Left lung (tissue), 4 donors: ENCODE measurements at regions not wholly inside any gene's neighbourhood (a gene's known extent, or its start where the extent isn't known, plus 50 kb on each side); places are given as distances from the start of the nearest gene placed in this dataset.
A peak's percentile ranks its signal among the peaks of the same experiment; 100 is the strongest.

ENCODE experiments used
- ATAC-seq: fragments of 200-7000 bp; cut with Tn5 transposase; one replicate; pipeline ENCODE4 v1.9.1; 2020; ENCODE audit warnings: moderate library complexity
- DNase-seq, 4 donors: peaks; one replicate each; pipeline ENCODE4 v3.0.0-alpha.2; 2013 to 2020
- H3K27ac ChIP-seq, 2 donors: fragments of 200-600 bp; sonication (generic) in 1 of 2; one replicate each; pipeline versions ENCODE4 v1.5.0 to v1.8.0; 2020 to 2021
- H3K27me3 ChIP-seq, 2 donors: fragments of 200-600 bp; sonication (generic) in 1 of 2; one replicate each; pipeline versions ENCODE4 v1.5.0 to v1.8.0; 2020 to 2021
- H3K36me3 ChIP-seq, 2 donors: fragments of 200-600 bp; sonication (generic) in 1 of 2; one replicate each; pipeline versions ENCODE4 v1.5.0 to v1.8.0; 2020 to 2021
- H3K4me1 ChIP-seq, 2 donors: fragments of 200-600 bp; one replicate each; pipeline ENCODE4 v1.8.0; 2021
- H3K4me3 ChIP-seq, 2 donors: fragments of 200-600 bp; sonication (generic) in 1 of 2; one replicate each; pipeline versions ENCODE4 v1.5.0 to v1.8.0; 2020 to 2021; ENCODE audit warnings: mild to moderate bottlenecking in 1 of 2
- H3K9me3 ChIP-seq, 2 donors: fragments of 200-600 bp; sonication (generic) in 1 of 2; one replicate each; pipeline versions ENCODE4 v1.5.0 to v1.8.0; 2020 to 2021
- intact Hi-C, 2 donors: fragments of 100-400 bp; cut with DNase I; formaldehyde crosslinking; loops; one replicate each; pipeline versions ENCODE4 v1.11.2 to v1.14.2; 2022
- TF ChIP-seq, protein P1 (sequence below), 2 donors: fragments of 200-600 bp; sonication (generic) in 1 of 2; IDR thresholded peaks; one replicate each; pipeline versions ENCODE4 v1.5.0 to v1.8.0; 2021; ENCODE audit warnings: antibody characterized with exemption in 2 of 2
- donor health status: DM: no; HTN: yes; CAD: no.
- donor health status: DM: no; HTN: no; CAD: no.

DNA sequence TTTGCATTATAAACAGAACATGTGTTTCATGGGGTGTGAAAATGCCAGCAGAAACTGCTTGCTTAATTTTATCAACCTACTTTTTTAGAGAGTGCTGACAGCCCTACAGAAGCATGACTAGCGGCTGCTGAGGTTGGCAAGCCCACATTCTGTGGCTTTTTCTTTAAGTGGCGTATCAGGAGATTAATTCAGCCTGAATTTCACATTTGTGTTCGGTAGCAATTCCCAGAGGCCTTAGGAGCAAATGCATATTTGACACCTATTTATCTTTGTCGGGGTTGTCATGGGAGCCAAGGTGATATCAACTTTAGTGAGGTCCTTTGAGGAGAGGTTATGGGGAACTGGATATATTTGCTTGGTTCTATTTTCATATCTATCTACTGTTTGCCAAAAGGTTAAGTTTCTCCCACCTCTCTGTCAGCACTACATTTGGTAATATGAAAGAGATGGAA, 140.9 kb downstream of the KCNJ2 start:
- no peaks in the 10 kb centered on the region for H3K27me3 ChIP-seq
- intact Hi-C loops: no loop called here
- H3K36me3 ChIP-seq: no peaks in the 10 kb centered on the region
- H3K4me1 ChIP-seq: peaks cover 0 to 24% of the 10 kb centered on the region in 2 donors
- ATAC-seq: no peak
- no peaks in the 10 kb centered on the region for H3K9me3 ChIP-seq
- H3K27ac ChIP-seq: no peak overlapping the region
- DNase-seq: no peak
- H3K4me3 ChIP-seq: no peak overlapping the region
- TF ChIP-seq, protein P1, sequence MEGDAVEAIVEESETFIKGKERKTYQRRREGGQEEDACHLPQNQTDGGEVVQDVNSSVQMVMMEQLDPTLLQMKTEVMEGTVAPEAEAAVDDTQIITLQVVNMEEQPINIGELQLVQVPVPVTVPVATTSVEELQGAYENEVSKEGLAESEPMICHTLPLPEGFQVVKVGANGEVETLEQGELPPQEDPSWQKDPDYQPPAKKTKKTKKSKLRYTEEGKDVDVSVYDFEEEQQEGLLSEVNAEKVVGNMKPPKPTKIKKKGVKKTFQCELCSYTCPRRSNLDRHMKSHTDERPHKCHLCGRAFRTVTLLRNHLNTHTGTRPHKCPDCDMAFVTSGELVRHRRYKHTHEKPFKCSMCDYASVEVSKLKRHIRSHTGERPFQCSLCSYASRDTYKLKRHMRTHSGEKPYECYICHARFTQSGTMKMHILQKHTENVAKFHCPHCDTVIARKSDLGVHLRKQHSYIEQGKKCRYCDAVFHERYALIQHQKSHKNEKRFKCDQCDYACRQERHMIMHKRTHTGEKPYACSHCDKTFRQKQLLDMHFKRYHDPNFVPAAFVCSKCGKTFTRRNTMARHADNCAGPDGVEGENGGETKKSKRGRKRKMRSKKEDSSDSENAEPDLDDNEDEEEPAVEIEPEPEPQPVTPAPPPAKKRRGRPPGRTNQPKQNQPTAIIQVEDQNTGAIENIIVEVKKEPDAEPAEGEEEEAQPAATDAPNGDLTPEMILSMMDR (IDR thresholded peaks at IDR 0.05): no peak

DNA sequence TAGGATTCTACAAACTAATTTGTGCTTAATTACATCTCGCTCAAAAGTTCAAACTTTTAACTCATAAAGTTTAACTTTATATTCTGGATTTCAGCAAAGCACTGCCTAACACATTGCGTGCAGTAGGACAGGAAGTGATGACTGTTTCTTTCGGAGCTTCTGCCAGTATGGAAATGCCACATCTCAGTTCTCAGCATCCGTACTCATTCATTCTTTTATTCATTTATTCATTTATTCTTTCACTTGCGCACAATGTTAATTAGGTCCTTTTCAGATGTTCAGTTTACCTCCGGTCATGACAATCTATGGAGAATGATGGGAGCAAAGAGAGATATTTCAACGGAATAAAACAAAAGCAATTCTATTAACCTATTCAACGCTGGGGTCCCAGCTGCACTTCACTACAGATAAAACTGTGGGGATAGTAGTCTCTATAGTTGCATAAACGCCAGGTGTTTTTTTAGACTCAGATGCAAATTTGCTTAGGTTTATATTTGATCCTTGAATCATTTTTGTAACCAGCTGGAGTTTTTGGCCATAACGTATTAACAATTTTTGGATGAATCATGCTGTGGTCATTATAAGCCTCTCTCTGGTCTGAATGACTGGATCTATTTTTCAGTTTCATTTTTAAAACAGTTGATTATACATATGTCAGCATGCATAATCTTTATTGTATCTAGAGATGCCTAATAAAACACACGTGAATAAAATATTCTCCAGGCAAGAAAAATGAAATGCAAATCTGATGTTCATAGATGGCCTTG, 143.9 kb downstream of the KCNJ2 start:
- intact Hi-C loops: no loop called here
- H3K9me3 ChIP-seq: no peaks in the 10 kb centered on the region
- H3K4me1 ChIP-seq: peaks cover 0 to 24% of the 10 kb centered on the region in 2 donors
- ATAC-seq (peak; percentile 18), DNase-seq (no peak)
- H3K36me3 ChIP-seq: no peaks in the 10 kb centered on the region
- H3K4me3 ChIP-seq: no peak overlapping the region
- TF ChIP-seq, protein P1 (IDR thresholded peaks at IDR 0.05): no peak
- no peaks in the 10 kb centered on the region for H3K27me3 ChIP-seq
- peak overlapping the region; percentile 1 to 88 for H3K27ac ChIP-seq

DNA sequence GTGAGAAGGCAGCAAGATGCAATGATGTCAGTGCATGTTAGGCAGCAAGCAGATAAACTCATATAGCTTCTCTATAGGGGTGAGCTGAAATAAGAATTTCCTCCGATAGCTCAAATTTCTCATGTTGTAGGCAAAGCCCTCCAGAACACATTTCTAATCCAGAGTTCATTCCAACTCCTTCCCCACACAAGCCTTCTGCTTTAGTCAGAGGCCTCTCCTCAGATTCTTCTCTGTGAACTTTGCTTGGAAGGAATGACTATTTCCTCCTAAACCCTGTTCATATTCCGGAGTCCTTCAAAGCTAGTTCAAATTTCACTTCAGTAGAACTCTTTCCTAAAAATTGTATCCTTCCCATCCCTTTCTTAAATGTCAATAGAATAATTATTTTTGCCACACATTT, 144.8 kb downstream of the KCNJ2 start:
- no peaks in the 10 kb centered on the region for H3K36me3 ChIP-seq
- peak overlapping the region; percentile 1 to 88 for H3K27ac ChIP-seq
- intact Hi-C loops: no loop called here

DNA sequence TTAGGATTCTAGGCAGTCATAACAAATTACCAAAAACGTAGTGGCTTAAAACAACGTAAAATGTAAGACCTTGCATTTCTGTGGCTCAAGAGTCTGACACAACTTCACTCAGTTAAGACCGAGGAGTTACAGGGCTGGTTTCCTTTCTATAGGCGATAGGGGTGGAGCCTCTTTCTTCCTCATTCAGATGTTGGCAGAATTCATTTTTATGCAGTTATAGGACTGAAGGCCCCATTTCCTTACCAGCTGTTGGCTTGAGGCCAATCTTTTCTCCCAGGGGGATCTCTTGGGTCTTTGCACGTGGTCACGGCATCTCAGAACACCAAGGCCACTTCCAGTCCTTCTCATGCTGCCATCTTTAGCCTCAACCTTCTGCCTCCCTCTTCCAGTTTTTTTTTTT, 145.2 kb downstream of the KCNJ2 start:
- peak in 1 of 4 donors; percentile 29 for DNase-seq
- Histone ChIP-seq H3K4me1 (peaks cover 0 to 24% of the 10 kb centered on the region in 2 donors), H3K4me3 (no peak overlapping the region), H3K27ac (peak overlapping the region in 1 of 2 donors; percentile 88), H3K9me3 (no peaks in the 10 kb centered on the region), H3K36me3 (no peaks in the 10 kb centered on the region), H3K27me3 (no peaks in the 10 kb centered on the region)
- TF ChIP-seq, protein P1 (IDR thresholded peaks at IDR 0.05): no peak
- intact Hi-C loops: no loop called here
- ATAC-seq: peak; percentile 64

More for the DNA sequence above, 144.8 kb downstream of the KCNJ2 start:
- TF ChIP-seq, protein P1 (IDR thresholded peaks at IDR 0.05): no peak
- no peaks in the 10 kb centered on the region for H3K27me3 ChIP-seq
- DNase-seq (no peak), ATAC-seq (peak; percentile 18)
- H3K4me1 ChIP-seq: peaks cover 0 to 24% of the 10 kb centered on the region in 2 donors
- H3K9me3 ChIP-seq: no peaks in the 10 kb centered on the region
- H3K4me3 ChIP-seq: no peak overlapping the region

DNA sequence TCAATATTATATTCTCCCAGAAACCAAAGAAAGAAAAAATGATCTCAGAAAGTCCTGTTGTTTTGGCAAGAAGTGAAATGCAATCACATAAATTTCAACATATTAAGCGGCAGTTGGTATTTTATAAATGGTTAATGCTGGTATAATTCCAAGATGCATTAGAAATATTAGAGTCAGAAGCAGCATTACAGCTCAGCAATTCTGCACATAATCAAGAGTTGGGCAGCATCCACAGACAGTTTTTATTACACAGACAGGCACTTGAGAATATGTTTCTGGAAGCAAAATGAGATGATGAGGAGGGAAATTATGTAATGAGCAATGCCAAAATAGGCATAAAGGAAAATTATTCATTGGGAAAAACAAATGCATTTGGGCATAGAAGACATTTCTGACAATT, 148.1 kb downstream of the KCNJ2 start:
- no peak for ATAC-seq
- Histone ChIP-seq H3K27me3 (no peaks in the 10 kb centered on the region), H3K27ac (no peak overlapping the region), H3K9me3 (no peaks in the 10 kb centered on the region), H3K4me1 (peaks cover 0 to 35% of the 10 kb centered on the region in 2 donors), H3K36me3 (no peaks in the 10 kb centered on the region), H3K4me3 (no peak overlapping the region)
- TF ChIP-seq, protein P1 (IDR thresholded peaks at IDR 0.05): no peak
- peak in 1 of 4 donors; percentile 37 for DNase-seq
- intact Hi-C loops: no loop called here
